ENCODE measurements at regions not wholly inside any gene's neighbourhood (a gene's known extent, or its start where the extent isn't known, plus 50 kb on each side); places are given as distances from the start of the nearest gene placed in this dataset.
"Not testable (repeated sequence)": the region's sequence is repeated elsewhere in the genome, so short reads cannot be mapped to it uniquely, and the experiment has no call there.

GRCh38 chr2:111488451-111488850 lies 367.7 kb downstream of the BCL2L11 start:
- not testable (repeated sequence) for H2BK5ac ChIP-seq (ENCODE audit: low read depth, low read length, poor library complexity, severe bottlenecking)
- WGBS = 100% methylated on average over 1 of the region's 4 CpGs

GRCh38 chr2:111489460-111489859 lies 368.7 kb downstream of the BCL2L11 start:
- H3K9me3 ChIP-seq (ENCODE audit: control insufficient read depth, low read length); H3K23ac ChIP-seq (ENCODE audit: low read length in 2 of 2); H3K27ac ChIP-seq (ENCODE audit: low read length, poor library complexity, severe bottlenecking); H2BK120ac ChIP-seq (ENCODE audit: low read depth, low read length); H2BK5ac ChIP-seq (ENCODE audit: low read depth, low read length, poor library complexity, severe bottlenecking); H3K9ac ChIP-seq (ENCODE audit: low read length); H3K14ac ChIP-seq (ENCODE audit: low read length in 2 of 2); H3K4me2 ChIP-seq (ENCODE audit: low read length, poor library complexity, severe bottlenecking); H2BK12ac ChIP-seq (ENCODE audit: low read length in 2 of 2); H3K4me3 ChIP-seq (ENCODE audit: insufficient read depth in 1 of 2, low read depth in 1 of 2, low read length in 2 of 2); H3K27me3 ChIP-seq (ENCODE audit: control insufficient read depth in 1 of 2, insufficient read depth in 1 of 2, low read length in 2 of 2); H3K4ac ChIP-seq (ENCODE audit: low read depth in 1 of 2, low read length in 2 of 2); H2BK15ac ChIP-seq (ENCODE audit: low read depth, poor library complexity, severe bottlenecking); H4K8ac ChIP-seq (ENCODE audit: low read length); DNase-seq; H3K79me1 ChIP-seq (replicated peaks; ENCODE audit: low read length, poor library complexity, severe bottlenecking); H4K91ac ChIP-seq (ENCODE audit: low read length); H2AK5ac ChIP-seq (ENCODE audit: low read length, severe bottlenecking); H2AFZ ChIP-seq (ENCODE audit: low read depth, low read length); H3K18ac ChIP-seq (ENCODE audit: low read depth in 1 of 2, low read length in 2 of 2); H3K36me3 ChIP-seq (ENCODE audit: control insufficient read depth in 1 of 2, insufficient read depth in 2 of 2, low read depth in 1 of 2, low read length in 2 of 2); H3K4me1 ChIP-seq (ENCODE audit: control insufficient read depth, insufficient read depth, low read depth, low read length): not testable (repeated sequence)
- WGBS = no CpG with 5 or more reads among the region's 1 CpG

More at GRCh38 chr2:111488451-111488850, 367.7 kb downstream of the BCL2L11 start:
- H2AFZ ChIP-seq (ENCODE audit: low read depth, low read length); DNase-seq; H3K9ac ChIP-seq (ENCODE audit: low read length); H3K27me3 ChIP-seq (ENCODE audit: control insufficient read depth in 1 of 2, insufficient read depth in 1 of 2, low read length in 2 of 2); H3K9me3 ChIP-seq (ENCODE audit: control insufficient read depth, low read length); H4K8ac ChIP-seq (ENCODE audit: low read length); H3K4me1 ChIP-seq (ENCODE audit: control insufficient read depth, insufficient read depth, low read depth, low read length); H3K4ac ChIP-seq (ENCODE audit: low read depth in 1 of 2, low read length in 2 of 2); H3K4me3 ChIP-seq (ENCODE audit: insufficient read depth in 1 of 2, low read depth in 1 of 2, low read length in 2 of 2); H3K14ac ChIP-seq (ENCODE audit: low read length in 2 of 2); H3K79me1 ChIP-seq (replicated peaks; ENCODE audit: low read length, poor library complexity, severe bottlenecking); H3K27ac ChIP-seq (ENCODE audit: low read length, poor library complexity, severe bottlenecking); H4K91ac ChIP-seq (ENCODE audit: low read length); H3K18ac ChIP-seq (ENCODE audit: low read depth in 1 of 2, low read length in 2 of 2); H2BK120ac ChIP-seq (ENCODE audit: low read depth, low read length); H2BK15ac ChIP-seq (ENCODE audit: low read depth, poor library complexity, severe bottlenecking); H2AK5ac ChIP-seq (ENCODE audit: low read length, severe bottlenecking); H3K4me2 ChIP-seq (ENCODE audit: low read length, poor library complexity, severe bottlenecking); H2BK12ac ChIP-seq (ENCODE audit: low read length in 2 of 2); H3K23ac ChIP-seq (ENCODE audit: low read length in 2 of 2); H3K36me3 ChIP-seq (ENCODE audit: control insufficient read depth in 1 of 2, insufficient read depth in 2 of 2, low read depth in 1 of 2, low read length in 2 of 2): not testable (repeated sequence)

GRCh38 chr2:111491181-111491580 lies 370.5 kb downstream of the BCL2L11 start:
- H3K14ac ChIP-seq (ENCODE audit: low read length in 2 of 2); H4K8ac ChIP-seq (ENCODE audit: low read length): not testable (repeated sequence)

GRCh38 chr2:111491614-111492013 lies 370.9 kb downstream of the BCL2L11 start:
- H2AFZ ChIP-seq (ENCODE audit: low read depth, low read length); H2BK120ac ChIP-seq (ENCODE audit: low read depth, low read length); H3K27ac ChIP-seq (ENCODE audit: low read length, poor library complexity, severe bottlenecking); H2BK15ac ChIP-seq (ENCODE audit: low read depth, poor library complexity, severe bottlenecking); H3K27me3 ChIP-seq (ENCODE audit: control insufficient read depth in 1 of 2, insufficient read depth in 1 of 2, low read length in 2 of 2); H3K4me2 ChIP-seq (ENCODE audit: low read length, poor library complexity, severe bottlenecking); H2BK5ac ChIP-seq (ENCODE audit: low read depth, low read length, poor library complexity, severe bottlenecking); H3K4me1 ChIP-seq (ENCODE audit: control insufficient read depth, insufficient read depth, low read depth, low read length); H3K23ac ChIP-seq (ENCODE audit: low read length in 2 of 2); H3K79me1 ChIP-seq (replicated peaks; ENCODE audit: low read length, poor library complexity, severe bottlenecking); H3K4ac ChIP-seq (ENCODE audit: low read depth in 1 of 2, low read length in 2 of 2); H4K91ac ChIP-seq (ENCODE audit: low read length); H4K8ac ChIP-seq (ENCODE audit: low read length); H3K18ac ChIP-seq (ENCODE audit: low read depth in 1 of 2, low read length in 2 of 2); H3K36me3 ChIP-seq (ENCODE audit: control insufficient read depth in 1 of 2, insufficient read depth in 2 of 2, low read depth in 1 of 2, low read length in 2 of 2); H3K14ac ChIP-seq (ENCODE audit: low read length in 2 of 2); H2BK12ac ChIP-seq (ENCODE audit: low read length in 2 of 2); H3K9me3 ChIP-seq (ENCODE audit: control insufficient read depth, low read length); H3K9ac ChIP-seq (ENCODE audit: low read length); H2AK5ac ChIP-seq (ENCODE audit: low read length, severe bottlenecking): not testable (repeated sequence)
- peak; percentile 44 for DNase-seq
- peak overlapping the region in 1 of 2 experiments; percentile 33 for H3K4me3 ChIP-seq (ENCODE audit: insufficient read depth in 1 of 2, low read depth in 1 of 2, low read length in 2 of 2)
- 10% methylated on average over 2 of the region's 4 CpGs for WGBS

More at GRCh38 chr2:111491181-111491580, 370.5 kb downstream of the BCL2L11 start:
- not testable (repeated sequence) for H2BK12ac ChIP-seq (ENCODE audit: low read length in 2 of 2); H2BK5ac ChIP-seq (ENCODE audit: low read depth, low read length, poor library complexity, severe bottlenecking); H3K23ac ChIP-seq (ENCODE audit: low read length in 2 of 2); H4K91ac ChIP-seq (ENCODE audit: low read length); H3K9ac ChIP-seq (ENCODE audit: low read length); H3K79me1 ChIP-seq (replicated peaks; ENCODE audit: low read length, poor library complexity, severe bottlenecking); H2BK120ac ChIP-seq (ENCODE audit: low read depth, low read length); H2BK15ac ChIP-seq (ENCODE audit: low read depth, poor library complexity, severe bottlenecking); H3K4me3 ChIP-seq (ENCODE audit: insufficient read depth in 1 of 2, low read depth in 1 of 2, low read length in 2 of 2); H2AFZ ChIP-seq (ENCODE audit: low read depth, low read length); H3K27ac ChIP-seq (ENCODE audit: low read length, poor library complexity, severe bottlenecking); H3K36me3 ChIP-seq (ENCODE audit: control insufficient read depth in 1 of 2, insufficient read depth in 2 of 2, low read depth in 1 of 2, low read length in 2 of 2); H3K4me1 ChIP-seq (ENCODE audit: control insufficient read depth, insufficient read depth, low read depth, low read length); H3K27me3 ChIP-seq (ENCODE audit: control insufficient read depth in 1 of 2, insufficient read depth in 1 of 2, low read length in 2 of 2); H3K18ac ChIP-seq (ENCODE audit: low read depth in 1 of 2, low read length in 2 of 2); H3K9me3 ChIP-seq (ENCODE audit: control insufficient read depth, low read length); H3K4me2 ChIP-seq (ENCODE audit: low read length, poor library complexity, severe bottlenecking); DNase-seq; H2AK5ac ChIP-seq (ENCODE audit: low read length, severe bottlenecking); H3K4ac ChIP-seq (ENCODE audit: low read depth in 1 of 2, low read length in 2 of 2)
- no CpG with 5 or more reads among the region's 3 CpGs for WGBS

Data from mesenchymal stem cell (in vitro differentiated cells and primary cell).